Bone marrow (tissue), 2 donors: ENCODE measurements at regions not wholly inside any gene's neighbourhood (a gene's known extent, or its start where the extent isn't known, plus 50 kb on each side); places are given as distances from the start of the nearest gene placed in this dataset.

ENCODE experiments used
- DNase-seq, 2 donors: peaks; one replicate each; lab custom pipeline; 2025; lab: John Stamatoyannopoulos, UW

- no peak for DNase-seq
Measured at GRCh38 chr13:57224414-57224813, 57.4 kb downstream of the PRR20E start.

GRCh38 chr13:57250472-57250871 lies 83.5 kb downstream of the PRR20E start:
- DNase-seq, result no peak

GRCh38 chr13:57253551-57253950 lies 86.6 kb downstream of the PRR20E start:
- no peak for DNase-seq

GRCh38 chr13:57264965-57265364 lies 98.0 kb downstream of the PRR20E start:
- no peak for DNase-seq

- no peak for DNase-seq
Measured at GRCh38 chr13:57270493-57270892, 103.5 kb downstream of the PRR20E start.

- DNase-seq, result no peak
Measured at GRCh38 chr13:57286511-57287098, 119.6 kb downstream of the PRR20E start.

GRCh38 chr13:57302604-57303003 lies 135.6 kb downstream of the PRR20E start:
- no peak for DNase-seq

GRCh38 chr13:57311009-57311586 lies 144.1 kb downstream of the PRR20E start:
- no peak for DNase-seq

GRCh38 chr13:57314897-57315520 lies 148.0 kb downstream of the PRR20E start:
- no peak for DNase-seq

- peak in 1 of 2 donors; percentile 17 for DNase-seq
Measured at GRCh38 chr13:57326532-57326931, 159.5 kb downstream of the PRR20E start.

- no peak for DNase-seq
Measured at GRCh38 chr13:57340878-57341277, 173.9 kb downstream of the PRR20E start.

- no peak for DNase-seq
Measured at GRCh38 chr13:57345526-57345925, 178.5 kb downstream of the PRR20E start.

- no peak for DNase-seq
Measured at GRCh38 chr13:57346786-57347185, 179.8 kb downstream of the PRR20E start.

- no peak for DNase-seq
Measured at GRCh38 chr13:57352114-57352513, 185.1 kb downstream of the PRR20E start.

- no peak for DNase-seq
Measured at GRCh38 chr13:57353831-57354230, 186.8 kb downstream of the PRR20E start.

- no peak for DNase-seq
Measured at GRCh38 chr13:57375876-57376275, 208.9 kb downstream of the PRR20E start.

- no peak for DNase-seq
Measured at GRCh38 chr13:57408312-57408711, 223.2 kb upstream of the PCDH17 start.

GRCh38 chr13:57409121-57409520 lies 222.4 kb upstream of the PCDH17 start:
- DNase-seq, result no peak

GRCh38 chr13:57409656-57410055 lies 221.9 kb upstream of the PCDH17 start:
- DNase-seq, result no peak

- no peak for DNase-seq
Measured at GRCh38 chr13:57418067-57418677, 213.4 kb upstream of the PCDH17 start.

- no peak for DNase-seq
Measured at GRCh38 chr13:57424379-57424778, 207.2 kb upstream of the PCDH17 start.

- no peak for DNase-seq
Measured at GRCh38 chr13:57425531-57425930, 206.0 kb upstream of the PCDH17 start.

GRCh38 chr13:57437587-57437986 lies 194.0 kb upstream of the PCDH17 start:
- no peak for DNase-seq
